ENCODE measurements at regions not wholly inside any gene's neighbourhood (a gene's known extent, or its start where the extent isn't known, plus 50 kb on each side); places are given as distances from the start of the nearest gene placed in this dataset.

DNA sequence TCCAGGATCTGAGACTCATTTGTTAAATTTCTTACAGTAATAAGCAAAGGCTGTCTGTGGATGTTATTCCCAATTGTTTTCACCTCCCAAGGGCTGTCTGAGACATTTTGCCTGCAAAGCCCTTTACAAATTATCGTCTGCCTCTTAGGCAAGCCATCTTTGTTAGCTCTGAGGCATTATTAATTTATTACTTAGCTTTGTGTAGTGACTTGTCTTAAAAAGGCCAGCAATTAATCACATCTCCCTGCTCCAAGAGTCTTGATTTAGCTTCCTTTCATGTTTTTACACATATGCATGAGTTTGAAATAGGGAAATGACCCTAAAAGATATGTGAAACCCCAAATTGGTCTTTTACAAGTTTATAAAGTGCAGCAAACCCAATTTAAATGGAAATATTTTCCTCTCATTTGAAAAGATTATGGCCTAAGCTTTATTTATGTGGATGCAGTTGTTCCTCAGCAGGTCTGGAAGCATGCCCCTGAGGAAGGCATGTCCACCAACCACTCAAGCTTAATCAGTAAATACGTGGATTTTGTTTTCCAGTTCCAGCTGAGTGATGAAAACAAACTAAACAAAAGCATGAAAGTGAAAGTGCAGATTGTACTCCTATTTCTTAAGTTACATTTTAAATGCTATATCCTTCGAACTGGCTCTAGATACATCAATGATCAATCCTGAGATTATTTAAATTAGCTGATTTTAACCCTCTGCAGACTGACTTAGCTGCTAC lies 173.6 kb upstream of the LNX1 start:
- no peak for DNase-seq

DNA sequence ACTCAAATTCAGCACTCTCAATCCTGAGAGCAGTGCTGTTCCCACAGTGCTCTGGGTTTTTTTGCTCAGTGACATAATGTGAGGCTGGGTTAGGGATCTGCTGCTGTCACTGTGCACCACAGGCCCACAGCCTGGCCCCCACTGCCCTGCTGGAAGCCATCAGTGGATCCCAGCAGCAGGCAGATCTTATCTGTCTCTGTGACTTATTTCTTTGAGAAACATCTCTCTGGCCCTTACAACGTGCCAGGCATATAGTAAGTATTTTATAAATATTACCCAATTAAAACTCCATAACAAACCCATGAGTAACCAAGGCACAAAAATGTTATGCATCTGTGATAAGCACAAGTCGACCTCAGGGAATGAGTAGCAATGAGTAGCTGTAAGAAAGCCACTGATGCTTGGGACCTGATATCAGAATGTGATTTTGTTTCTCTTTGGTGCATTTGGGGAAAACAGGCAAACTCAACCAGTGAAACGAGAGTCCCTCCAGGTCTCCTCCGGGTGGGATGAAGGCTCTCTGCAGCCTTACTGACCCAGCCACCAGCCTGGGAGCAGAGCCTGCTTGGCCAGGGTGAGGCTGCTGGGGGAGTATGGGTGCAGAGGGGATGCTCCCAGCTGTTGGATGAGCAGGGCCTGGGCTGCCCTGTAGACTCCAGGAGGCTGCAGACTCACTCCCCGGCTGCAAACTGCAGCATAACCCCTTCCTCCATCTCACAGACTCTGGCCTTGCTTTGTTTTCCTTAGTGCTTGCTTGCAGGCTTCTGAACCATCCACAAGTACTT lies 172.7 kb upstream of the LNX1 start:
- no peak for DNase-seq

DNA sequence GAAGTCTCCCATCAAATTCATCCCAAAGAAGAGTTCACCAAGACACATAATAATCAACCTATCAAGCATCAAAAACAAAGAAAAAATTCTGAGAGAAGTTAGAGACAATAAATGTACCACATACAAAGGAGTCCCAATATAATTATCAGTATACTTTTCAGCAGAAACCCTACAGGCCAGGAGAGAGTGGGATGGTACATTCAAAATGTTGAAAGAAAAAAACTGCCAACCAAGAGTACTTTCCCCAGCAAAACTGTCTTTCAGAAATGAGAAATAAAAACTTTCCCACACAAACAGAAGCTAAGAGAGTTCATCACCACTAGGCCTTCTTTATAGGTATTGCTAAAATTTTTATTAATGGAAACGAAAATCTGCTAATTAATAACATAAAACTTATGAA lies 164.4 kb upstream of the LNX1 start:
- no peak for DNase-seq

DNA sequence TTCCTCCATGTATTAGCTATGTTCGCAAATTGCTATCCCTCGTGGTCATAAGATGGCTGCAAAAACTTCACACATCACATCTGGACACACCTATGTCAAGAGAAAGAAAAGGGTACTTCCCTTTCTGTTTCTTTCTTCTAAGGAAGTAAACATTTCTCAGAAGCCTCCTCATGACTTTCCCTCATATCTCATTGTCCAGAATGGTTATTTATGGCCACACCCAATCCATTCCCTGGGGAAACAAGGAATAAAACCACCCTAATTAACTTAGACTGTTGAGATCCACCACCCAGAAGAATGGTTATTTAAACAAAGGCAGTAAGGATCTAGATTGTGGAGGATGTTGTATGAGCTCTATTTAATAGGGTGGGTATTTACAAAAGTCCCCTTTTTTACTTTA lies 160.8 kb upstream of the LNX1 start:
- DNase-seq: no peak

DNA sequence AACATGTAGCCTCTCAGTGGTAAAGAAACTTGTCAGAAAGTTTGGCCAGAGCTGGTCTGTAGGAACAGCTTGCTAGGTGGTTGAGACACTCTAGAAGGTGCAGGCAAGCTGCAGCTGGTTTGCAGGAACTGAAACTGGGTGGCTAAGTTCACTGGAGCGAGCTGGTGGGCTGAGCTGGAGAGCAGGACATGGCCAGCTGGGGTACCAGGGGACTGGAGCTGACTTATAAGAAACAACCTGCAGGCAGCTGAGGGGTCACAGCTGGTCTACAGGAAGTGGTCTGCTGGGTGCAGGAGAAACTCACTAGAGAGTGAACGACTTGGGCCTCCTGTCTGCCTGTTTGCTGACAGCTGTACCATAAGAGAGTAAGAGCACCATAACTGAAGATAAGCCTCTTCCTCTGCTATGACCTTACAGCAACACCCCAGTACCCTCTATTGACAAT lies 157.1 kb upstream of the LNX1 start:
- no peak for DNase-seq

DNA sequence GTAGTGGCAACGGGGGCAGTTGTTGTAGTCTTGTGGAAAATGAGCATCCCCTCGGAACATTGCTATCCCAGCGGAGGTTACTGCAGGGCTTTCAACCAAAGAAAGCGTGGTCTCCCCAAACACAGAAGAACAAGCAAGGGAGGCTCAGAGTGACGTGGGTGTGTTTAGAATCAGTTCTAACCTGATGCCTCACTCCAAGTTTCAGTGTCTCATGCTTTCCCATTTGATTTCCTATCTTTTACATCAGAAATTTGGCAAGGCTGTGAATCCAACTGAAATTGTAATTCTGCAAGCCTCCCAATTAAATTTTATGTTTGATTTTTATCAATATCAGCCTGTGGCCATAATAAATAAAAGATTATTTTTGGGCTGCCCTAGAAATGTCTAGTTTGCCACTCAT lies 156.1 kb upstream of the LNX1 start:
- DNase-seq: no peak

DNA sequence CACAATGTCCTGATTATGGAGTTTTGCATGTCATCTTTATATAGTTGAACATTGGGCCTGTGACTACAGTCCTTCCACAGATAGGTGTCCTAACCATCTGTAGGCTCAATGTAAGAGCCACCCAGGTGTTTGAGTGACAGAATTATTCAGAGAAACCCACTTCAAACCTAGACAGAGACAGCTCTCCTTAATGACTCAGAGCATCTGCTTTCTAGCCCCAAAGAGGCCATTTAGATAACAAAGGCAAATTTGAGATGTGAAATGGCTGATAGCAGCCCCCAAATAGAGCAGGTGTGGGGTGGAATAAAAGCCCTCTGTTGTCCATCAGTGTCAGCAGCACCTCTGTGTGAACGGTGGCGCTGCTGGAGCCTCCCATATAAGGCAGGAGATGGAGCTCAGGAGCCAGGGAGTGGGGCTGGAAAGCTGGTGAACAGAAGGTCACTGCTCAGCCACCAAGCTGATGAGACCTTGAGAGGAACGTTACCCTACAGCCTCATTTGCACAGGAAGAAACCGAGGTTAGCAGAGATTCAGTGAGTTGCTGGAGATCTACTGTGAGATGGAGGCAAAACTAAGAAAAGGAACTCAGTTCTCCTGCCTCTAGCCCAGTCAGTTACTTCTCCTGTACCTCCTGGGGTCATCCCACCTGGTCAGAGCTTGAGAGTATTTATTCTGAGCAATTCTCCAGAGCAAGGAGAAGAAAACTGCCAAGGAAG lies 153.3 kb upstream of the LNX1 start:
- no peak for DNase-seq

DNA sequence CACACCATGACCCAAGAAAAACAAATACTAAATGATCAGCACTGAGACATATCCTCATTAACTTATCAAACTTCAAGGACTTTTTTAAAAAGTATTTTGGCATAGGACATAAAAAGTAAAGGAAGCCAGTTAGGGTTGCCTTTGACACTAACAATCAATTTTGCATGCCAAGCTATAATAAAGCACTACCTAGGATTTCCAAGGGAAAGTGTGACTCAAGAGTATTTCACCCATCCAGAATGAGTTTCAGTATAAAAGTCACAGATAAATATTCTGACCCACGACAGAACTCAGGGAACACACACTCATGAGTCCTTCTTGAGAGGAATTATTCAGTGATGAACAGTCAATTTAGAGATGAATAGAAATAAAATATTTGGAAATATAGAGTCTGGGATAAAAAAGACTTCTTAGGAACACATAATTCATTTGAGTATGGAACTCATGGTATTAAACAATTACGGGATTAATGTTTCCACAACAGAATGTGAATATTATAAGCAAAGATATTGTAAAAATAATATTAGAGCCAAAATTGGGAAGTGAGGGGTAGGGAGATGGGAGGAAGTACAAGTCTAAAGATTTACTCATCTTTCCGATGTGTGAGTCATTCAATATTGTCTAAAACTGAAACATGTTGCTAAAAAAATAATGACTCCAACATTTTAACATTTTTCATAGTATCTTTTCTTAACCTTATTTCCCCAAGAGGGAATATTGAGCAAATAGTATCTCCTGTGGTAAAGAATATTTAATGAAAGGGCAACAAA lies 143.5 kb upstream of the LNX1 start:
- DNase-seq: no peak

DNA sequence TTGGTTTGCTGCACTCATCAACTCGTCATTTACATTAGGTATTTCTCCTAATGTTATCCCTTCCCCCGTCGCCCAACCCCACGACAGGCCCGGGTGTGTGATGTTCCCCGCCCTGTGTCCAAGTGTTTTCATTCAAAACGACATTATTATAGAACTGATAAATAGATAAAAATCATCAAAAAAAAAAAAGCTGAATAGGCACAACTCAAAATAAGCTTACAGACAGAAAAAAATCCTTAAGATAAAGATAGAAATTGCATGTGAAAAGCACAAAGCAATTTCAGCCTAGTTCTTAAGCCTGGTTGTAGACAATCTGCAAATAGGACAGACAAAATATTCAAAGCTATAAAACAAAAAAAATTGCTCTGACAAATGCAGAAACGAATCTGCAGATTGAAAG lies 142.9 kb upstream of the LNX1 start:
- no peak for DNase-seq

DNA sequence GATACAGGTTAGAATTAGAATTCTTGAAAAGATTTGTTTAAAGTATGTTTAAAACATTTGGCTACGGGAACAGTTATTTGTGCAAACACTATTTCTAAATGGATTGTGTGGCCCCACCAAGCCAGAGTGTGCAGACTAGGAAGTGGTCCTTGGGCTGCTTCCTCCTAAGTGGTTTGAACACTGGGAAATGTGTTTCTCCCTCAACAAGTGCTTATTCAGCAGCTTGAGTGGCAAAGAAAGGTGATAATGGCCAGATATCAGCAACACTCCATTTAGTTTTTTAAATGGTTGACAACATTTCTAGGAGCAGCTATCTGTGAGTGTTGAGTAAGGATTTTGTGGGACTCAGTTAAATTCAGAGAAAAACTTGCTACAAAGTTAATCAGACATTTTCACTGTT lies 141.4 kb upstream of the LNX1 start:
- no peak for DNase-seq

DNA sequence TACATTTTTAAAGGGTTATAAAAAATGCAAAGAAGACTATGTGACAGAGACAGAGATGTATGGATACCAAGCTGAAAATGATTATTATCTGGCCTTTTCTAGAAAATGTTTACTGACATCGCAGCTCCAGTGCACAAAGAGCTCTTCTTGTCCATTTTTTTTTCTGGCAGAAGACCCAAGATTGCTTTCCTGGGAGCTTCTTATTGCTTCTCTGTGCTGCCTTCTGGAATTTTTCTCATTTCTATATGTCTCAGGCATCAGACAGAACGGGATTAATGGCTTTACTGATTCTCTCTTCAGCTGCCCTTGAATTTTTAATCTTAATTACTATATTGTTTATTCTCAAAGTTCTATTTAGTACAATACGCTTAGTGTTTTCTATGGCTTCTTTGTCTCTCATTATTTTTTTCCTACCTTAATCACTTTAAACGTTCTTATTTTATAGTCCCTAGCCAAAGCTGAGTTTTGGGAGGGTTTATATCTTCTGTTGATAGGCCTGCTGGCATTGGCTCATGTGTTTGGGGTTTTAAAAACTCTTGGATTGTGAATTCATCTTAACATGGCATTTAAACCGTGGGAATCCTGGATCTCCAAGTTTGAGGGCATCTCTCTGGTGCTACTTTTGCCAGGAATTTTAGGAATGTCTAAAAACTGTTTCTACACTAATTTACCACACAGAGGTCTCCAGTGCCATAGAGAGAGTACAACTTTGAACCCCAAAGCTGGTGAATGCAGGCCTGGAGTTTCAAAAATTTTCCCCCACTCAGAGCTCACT lies 138.9 kb upstream of the LNX1 start:
- DNase-seq: no peak

DNA sequence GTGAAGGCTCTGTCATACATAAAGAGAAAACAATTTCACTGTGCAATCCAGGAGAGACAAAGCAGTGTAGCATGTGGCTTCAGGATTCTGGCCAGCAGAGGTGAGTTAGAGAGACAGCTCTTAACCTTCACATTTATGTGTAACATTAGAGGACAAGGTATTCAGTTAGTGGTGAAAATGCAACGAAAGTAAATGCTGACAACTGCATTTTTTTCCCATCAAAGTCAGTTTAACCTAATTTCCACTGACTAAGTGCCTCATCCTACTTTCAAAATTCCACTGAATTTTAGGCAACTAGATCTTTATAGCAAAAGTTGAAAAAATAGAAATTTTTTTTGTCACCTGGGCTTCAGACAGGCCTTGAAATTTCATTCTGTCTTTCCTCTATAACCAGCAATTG lies 130.8 kb upstream of the LNX1 start:
- DNase-seq: no peak

DNA sequence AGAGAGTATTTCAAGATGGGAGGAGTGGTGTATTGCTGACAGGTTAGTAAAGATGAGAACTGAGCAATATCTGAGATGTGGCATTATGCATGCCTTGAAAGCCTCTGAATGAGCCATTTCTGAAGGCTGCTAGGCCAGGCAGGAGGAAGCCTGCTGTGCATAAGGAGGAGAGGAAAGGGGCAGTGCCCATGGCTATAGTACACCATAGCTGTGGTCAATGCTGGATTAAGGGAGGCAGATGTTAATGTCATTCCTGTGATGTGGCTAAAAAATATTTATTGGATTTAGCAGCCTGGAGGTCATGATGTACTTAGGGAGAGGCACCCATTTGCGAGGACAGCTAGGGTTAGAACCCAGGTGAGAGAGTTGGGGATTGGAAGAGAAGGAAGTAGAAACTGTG lies 130.0 kb upstream of the LNX1 start:
- no peak for DNase-seq

DNA sequence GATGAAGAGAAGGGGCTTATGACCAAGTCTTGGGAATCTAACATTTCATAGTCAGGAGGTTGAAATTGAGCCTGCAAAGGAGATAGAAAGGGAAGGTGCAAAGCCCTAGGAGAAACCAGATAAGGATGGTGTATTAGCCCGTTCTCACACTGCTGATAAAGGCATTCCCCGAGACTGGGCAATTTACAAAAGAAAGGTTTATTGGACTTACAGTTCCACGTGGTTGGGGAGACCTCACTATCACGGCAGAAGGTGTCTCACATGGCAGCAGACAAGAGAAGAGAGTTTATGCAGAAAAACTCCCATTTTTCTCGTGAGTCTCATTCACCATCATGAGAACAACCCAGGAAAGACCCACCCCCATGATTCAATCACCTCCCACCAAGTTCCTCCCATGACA lies 129.5 kb upstream of the LNX1 start:
- no peak for DNase-seq

DNA sequence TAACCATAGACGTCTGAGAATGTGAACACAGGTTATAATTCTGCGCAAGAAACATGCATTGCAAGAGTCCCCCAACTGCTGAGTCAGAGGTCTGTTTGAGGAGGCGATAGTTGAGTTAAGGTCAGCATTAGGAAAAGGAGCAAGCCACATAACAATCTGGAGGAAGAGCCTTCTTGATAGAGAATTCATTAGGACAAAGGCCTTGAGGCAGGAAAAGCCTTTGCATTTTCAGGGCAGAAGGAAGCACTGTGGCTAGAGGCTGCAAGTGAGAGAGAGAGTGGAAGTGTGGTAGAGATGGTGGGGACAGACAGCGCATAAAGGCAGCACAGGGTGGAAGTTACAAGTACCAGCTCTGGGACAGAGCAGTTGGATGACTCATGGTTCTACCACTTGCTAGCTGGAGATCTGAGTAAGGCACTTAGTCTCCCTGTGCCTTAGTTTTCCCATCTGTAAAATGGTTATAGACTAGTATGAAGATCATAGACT lies 125.8 kb upstream of the LNX1 start:
- no peak for DNase-seq

DNA sequence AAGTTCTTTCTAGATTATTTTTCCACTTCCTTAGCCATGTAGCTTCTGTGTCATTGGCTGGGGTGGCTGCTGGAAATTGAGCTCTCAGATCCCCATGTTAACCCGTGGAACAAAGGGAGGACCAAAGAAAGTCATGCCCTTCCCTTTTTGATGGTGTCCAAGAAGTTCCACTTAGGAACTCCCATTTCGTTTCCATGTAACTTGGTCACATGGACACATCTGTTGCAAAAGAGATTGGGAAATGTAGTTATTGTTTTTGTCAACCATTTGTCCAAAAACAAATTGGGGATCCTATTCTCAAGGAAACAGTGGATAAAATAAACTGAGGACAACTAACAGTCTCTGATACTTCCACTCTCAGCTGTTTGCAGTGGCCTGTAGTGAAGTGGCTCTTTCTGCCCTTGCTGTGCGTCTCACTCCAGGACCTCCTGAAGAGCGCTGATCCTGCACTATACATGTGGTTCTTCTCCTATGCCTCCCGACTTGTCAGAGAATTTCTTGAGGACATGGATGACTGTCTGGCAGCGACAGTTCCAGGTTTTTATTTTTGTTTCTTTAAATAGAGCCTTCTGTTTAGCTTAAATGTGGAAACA lies 125.3 kb upstream of the LNX1 start:
- no peak for DNase-seq

DNA sequence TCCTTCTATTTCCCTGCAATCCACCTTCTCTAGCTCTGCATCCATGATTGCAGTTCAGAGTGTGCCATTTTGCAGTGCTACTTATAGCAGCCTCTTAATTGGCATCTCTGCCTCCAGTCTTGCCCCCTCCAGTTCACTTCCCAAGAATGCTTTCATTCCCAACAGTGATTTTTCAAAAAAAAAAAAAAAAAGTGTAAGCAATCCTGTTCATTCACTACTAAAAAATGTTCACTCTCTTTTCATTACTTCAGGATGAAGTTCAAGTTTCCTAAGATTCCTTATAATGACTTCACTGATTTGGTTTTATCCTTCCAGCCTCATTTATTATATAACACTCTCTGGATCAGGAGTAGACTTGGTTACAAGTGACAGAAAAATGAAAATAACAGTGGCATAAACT lies 124.7 kb upstream of the LNX1 start:
- DNase-seq: no peak

DNA sequence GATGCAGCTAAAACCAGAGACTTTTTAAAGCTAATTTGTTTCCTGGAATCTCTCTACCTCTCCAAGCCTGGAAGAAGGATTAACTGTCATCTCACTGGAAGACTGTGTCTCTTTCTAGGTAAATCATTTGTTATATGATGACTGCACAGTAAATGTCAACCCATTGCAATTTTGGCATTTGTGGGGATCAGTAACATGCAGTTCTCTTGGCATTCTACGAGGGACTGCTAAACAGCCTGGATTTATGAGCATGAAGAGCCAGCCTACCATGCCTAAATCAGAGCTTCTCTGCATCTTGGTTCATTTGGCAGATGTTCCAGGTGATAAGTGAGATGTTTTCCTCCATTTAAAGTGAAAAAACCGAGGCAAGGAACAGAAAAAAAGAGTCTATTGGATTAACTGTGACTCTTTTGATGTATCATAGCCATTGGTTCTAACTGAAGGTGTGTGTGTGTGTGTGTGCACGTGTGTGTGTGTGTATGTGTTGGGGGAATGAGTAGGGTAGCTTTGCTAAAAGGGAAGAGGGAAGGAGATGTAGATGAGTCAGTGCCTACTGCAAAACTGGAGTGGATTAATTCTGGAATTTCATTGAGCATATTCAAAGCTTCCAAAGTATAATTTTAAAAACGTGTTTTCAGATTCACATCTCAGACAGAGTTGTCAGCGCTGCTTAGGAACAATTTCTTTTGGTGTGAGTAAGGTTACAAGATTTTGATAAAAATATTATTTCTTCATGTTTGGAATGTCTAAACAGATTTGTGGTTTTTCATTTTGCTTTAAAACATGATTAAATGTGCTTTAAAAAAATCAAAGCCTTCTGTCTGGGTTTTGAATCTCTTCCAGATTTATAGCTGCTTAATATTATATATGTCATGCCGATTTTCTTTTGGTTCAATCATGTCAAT lies 123.2 kb upstream of the LNX1 start:
- DNase-seq: no peak

DNA sequence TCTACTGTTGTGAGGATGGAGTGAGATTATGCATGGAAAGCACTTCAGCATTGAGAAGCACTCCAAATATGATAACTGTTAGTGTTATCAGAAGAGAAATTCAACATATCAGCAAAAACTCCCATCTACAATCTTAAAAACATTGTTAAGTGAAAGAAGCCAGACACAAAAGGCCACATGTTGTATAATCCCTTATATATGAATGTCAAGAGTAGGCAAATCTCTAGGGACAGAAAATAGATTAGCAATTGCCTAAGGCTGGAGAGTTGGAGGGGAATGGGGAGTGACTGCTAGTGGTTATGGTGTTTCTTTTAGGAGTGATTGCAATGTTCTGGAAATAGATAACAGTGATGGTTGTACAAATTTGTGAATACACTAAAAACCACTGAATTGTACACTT lies 122.5 kb upstream of the LNX1 start:
- no peak for DNase-seq

DNA sequence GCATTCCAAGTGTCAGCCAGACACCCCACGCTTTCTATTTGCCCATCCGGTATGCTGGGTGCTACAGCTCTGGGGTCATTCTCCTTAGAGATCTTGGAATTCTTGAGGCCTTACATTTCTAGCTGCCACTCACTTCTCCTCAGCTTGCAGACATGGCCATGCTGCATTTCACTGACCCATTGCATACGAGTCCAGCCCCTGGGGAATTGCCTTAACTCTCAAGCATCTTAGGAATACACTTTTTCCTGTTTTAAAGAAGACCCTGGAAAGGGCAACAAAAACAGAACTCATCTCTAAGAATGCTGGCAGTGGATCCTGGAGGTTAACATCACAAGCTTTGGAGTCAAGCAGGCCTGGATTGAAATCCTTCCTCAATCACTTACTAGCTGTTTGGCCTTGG lies 122.0 kb upstream of the LNX1 start:
- DNase-seq: no peak

Measured in activated naive CD4-positive, alpha-beta T cell treated with Interleukin-2 at 50 U/mL for 16 hours (primary cell).